Transverse colon (tissue), 4 donors: ENCODE measurements at regions not wholly inside any gene's neighbourhood (a gene's known extent, or its start where the extent isn't known, plus 50 kb on each side); places are given as distances from the start of the nearest gene placed in this dataset.

ENCODE experiments used
- DNase-seq: peaks from one replicate; pipeline ENCODE4 v3.0.0-alpha.2; 2019
- H3K27ac ChIP-seq, 4 donors: fragments of 200-600 bp; sonication (generic); 2 replicates each; pipeline ENCODE4 v1.5.1; 2016 to 2018; ENCODE audit warnings: inconsistent platforms in 4 of 4
- H3K27me3 ChIP-seq: fragments of 200-600 bp; sonication (generic); 2 replicates; pipeline ENCODE4 v1.5.1; 2017; ENCODE audit warnings: inconsistent platforms
- H3K36me3 ChIP-seq, 4 donors: fragments of 200-600 bp; sonication (generic); 2 replicates each; pipeline ENCODE4 v1.5.1; 2017 to 2019; ENCODE audit warnings: inconsistent platforms in 4 of 4
- H3K4me1 ChIP-seq, 4 donors: fragments of 200-600 bp; sonication (generic); 2 replicates each; pipeline ENCODE4 v1.5.1; 2017 to 2020; ENCODE audit warnings: inconsistent platforms in 4 of 4
- H3K4me3 ChIP-seq, 4 donors: fragments of 200-600 bp; sonication (generic); 1 replicate in 1 of 4; 2 replicates in 3 of 4; pipeline versions ENCODE4 v1.5.1 to v1.6.1; 2017 to 2019; ENCODE audit warnings: inconsistent platforms in 4 of 4
- H3K9me3 ChIP-seq, 2 donors: fragments of 200-600 bp; sonication (generic); 2 replicates each; pipeline ENCODE4 v1.5.1; 2017 to 2019; ENCODE audit warnings: inconsistent platforms in 2 of 2
- EP300 ChIP-seq: sonication (generic); formaldehyde crosslinking; IDR thresholded peaks from one replicate; pipeline ENCODE4 v1.6.1; 2017; ENCODE audit warnings: antibody characterized with exemption, low read depth
- POLR2A ChIP-seq: fragments of 450-650 bp; IDR thresholded peaks from one replicate; pipeline ENCODE4 v1.6.1; 2016; ENCODE audit warnings: antibody characterized with exemption, mild to moderate bottlenecking, moderate library complexity
- POLR2AphosphoS5 ChIP-seq, 3 donors: sonication (generic); formaldehyde crosslinking; IDR thresholded peaks; one replicate each; pipeline ENCODE4 v1.6.1; 2016; ENCODE audit warnings: antibody characterized with exemption in 3 of 3
- WGBS, 2 donors: methylation state at CpG; one replicate each; pipeline ENCODE4 v1.1.5; 2018; ENCODE audit warnings: low coverage in 1 of 2; 5-methylcytosine and 5-hydroxymethylcytosine counted together
- in situ Hi-C, 4 donors: fragments of 200-750 bp; cut with MboI; loops; one replicate each; pipeline versions ENCODE4 v1.15.0 to v1.15.1; 2017; ENCODE audit warnings: low sequenced_read_pairs in 3 of 4, low pct_ligation_motif_present in 1 of 4, low pct_unique_long_range_greater_than_20kb in 1 of 4
- intact Hi-C: fragments of 100-400 bp; cut with DNase I; formaldehyde crosslinking; loops from one replicate; pipeline ENCODE4 v1.15.1; 2023; ENCODE audit warnings: low total_unique reads
- TF ChIP-seq, protein P1 (sequence below), 5 experiments: fragments of 200-600 bp in 3 of 5; fragments of 450-650 bp in 2 of 5; sonication (generic) in 3 of 5; IDR thresholded peaks; 1 replicate in 2 of 5; 2 replicates in 3 of 5; pipeline ENCODE4 v1.5.1; 2016 to 2017; ENCODE audit warnings: antibody characterized with exemption in 5 of 5, inconsistent platforms in 3 of 5, mild to moderate bottlenecking in 2 of 5, moderate library complexity in 1 of 5

DNA sequence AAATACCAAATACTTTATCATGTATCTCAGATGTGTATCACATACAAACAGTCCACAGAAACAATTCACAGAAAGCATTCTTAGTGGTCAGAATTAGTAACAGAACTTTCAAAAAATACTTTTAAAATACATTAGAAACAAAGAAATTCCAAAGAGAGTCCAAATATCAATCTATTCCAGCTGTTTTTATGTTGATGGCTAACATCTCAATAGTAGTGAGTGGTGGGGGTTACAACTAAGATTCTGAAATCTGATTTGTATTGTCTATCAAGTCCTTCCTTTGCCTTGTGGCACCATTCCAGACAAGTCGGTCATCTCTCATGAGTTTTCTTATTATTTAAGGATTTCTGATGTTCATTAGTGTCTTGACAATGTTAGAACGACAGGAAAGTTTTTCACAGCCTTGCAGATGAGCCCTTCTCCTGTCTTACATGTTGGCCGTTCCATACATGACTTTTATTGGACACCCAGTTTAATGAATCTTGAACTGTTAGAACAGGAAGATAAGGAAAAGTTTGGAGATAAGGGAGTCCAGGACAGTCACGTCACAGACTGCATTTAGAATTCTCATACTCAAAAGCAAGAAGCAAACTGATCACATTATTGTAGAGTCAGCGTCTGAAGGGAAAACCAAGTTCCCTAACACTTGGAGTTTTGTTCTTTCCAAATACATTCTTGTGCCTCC lies 410.3 kb downstream of the PID1 start:
- WGBS, 2 donors: 62 to 66% methylated on average over 4 to 5 of the region's 5 CpGs
- TF ChIP-seq, protein P1, sequence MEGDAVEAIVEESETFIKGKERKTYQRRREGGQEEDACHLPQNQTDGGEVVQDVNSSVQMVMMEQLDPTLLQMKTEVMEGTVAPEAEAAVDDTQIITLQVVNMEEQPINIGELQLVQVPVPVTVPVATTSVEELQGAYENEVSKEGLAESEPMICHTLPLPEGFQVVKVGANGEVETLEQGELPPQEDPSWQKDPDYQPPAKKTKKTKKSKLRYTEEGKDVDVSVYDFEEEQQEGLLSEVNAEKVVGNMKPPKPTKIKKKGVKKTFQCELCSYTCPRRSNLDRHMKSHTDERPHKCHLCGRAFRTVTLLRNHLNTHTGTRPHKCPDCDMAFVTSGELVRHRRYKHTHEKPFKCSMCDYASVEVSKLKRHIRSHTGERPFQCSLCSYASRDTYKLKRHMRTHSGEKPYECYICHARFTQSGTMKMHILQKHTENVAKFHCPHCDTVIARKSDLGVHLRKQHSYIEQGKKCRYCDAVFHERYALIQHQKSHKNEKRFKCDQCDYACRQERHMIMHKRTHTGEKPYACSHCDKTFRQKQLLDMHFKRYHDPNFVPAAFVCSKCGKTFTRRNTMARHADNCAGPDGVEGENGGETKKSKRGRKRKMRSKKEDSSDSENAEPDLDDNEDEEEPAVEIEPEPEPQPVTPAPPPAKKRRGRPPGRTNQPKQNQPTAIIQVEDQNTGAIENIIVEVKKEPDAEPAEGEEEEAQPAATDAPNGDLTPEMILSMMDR (IDR thresholded peaks at IDR 0.05): no peak
- TF ChIP-seq POLR2AphosphoS5 (IDR thresholded peaks at IDR 0.05): no peak
- no peak for TF ChIP-seq EP300
- TF ChIP-seq POLR2A: no peak
- H3K9me3 ChIP-seq: no peaks in the 10 kb centered on the region
- intact Hi-C loops (no loop called here), in situ Hi-C loops (no loop called here)
- no peaks in the 10 kb centered on the region for H3K36me3 ChIP-seq
- no peaks in the 10 kb centered on the region for H3K4me1 ChIP-seq
- no peak overlapping the region for H3K4me3 ChIP-seq
- H3K27ac ChIP-seq: no peak overlapping the region
- no peak for DNase-seq
- H3K27me3 ChIP-seq: no peaks in the 10 kb centered on the region

DNA sequence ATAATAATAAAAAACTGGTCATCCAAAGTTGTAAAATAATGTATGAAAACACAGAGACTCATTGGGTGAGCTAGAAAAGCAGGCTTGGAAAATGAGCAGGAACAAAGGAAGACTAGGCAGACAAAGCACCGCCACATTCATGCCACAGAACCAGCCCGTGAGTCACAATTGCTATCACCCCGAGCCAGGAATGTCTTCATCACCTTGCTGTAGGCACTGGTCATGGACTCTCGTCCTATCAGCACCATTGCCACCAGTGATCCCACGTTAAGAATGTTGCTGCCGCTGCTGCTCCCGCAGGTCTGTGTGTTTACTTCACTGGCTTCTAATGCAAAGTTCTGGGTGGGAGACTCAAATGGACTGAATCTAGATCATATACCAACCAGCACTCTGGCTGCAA lies 417.9 kb downstream of the PID1 start:
- 81 to 90% methylated on average over 3 to 7 of the region's 7 CpGs for whole genome bisulfite sequencing, 2 donors
- intact Hi-C loops: no loop called here
- H3K27ac ChIP-seq: no peak overlapping the region
- H3K4me1 ChIP-seq: no peaks in the 10 kb centered on the region
- no peak for DNase-seq
- H3K9me3 ChIP-seq: no peaks in the 10 kb centered on the region
- no peak for TF ChIP-seq POLR2A
- TF ChIP-seq EP300: no peak
- TF ChIP-seq POLR2AphosphoS5 (IDR thresholded peaks at IDR 0.05): no peak
- TF ChIP-seq, protein P1 (IDR thresholded peaks at IDR 0.05): no peak
- no peak overlapping the region for H3K4me3 ChIP-seq
- in situ Hi-C loops: no loop called here
- H3K36me3 ChIP-seq: no peaks in the 10 kb centered on the region
- H3K27me3 ChIP-seq: no peaks in the 10 kb centered on the region

DNA sequence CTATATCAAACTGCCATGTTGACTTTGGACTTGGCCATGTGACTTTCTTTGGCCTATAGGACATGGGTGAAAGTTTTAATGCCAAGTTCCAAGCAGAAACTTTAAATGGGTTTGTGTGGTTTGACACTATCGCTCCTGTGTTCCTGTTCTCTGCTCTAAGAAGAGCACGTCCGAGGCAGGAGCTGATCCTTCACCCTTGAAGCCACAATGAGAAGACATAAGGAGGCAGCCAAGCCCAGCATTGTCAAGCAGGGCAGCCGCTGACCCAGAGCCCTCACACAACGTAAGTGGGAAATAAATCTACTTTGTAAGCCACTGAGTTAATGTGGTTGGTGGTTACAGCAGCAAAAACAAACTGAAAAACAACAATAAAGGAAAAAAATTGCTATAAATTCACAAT lies 422.4 kb downstream of the PID1 start:
- no peaks in the 10 kb centered on the region for H3K36me3 ChIP-seq
- H3K4me3 ChIP-seq: no peak overlapping the region
- no peaks in the 10 kb centered on the region for H3K27me3 ChIP-seq
- WGBS, 2 donors: 77 to 90% methylated on average over 2 to 5 of the region's 5 CpGs
- intact Hi-C loops: no loop called here
- TF ChIP-seq, protein P1 (IDR thresholded peaks at IDR 0.05): no peak
- TF ChIP-seq EP300: no peak
- no peak for TF ChIP-seq POLR2AphosphoS5 (IDR thresholded peaks at IDR 0.05)
- no peak for TF ChIP-seq POLR2A
- no peak for DNase-seq
- no peak overlapping the region for H3K27ac ChIP-seq
- no peaks in the 10 kb centered on the region for H3K9me3 ChIP-seq
- H3K4me1 ChIP-seq: no peaks in the 10 kb centered on the region
- in situ Hi-C loops: no loop called here

DNA sequence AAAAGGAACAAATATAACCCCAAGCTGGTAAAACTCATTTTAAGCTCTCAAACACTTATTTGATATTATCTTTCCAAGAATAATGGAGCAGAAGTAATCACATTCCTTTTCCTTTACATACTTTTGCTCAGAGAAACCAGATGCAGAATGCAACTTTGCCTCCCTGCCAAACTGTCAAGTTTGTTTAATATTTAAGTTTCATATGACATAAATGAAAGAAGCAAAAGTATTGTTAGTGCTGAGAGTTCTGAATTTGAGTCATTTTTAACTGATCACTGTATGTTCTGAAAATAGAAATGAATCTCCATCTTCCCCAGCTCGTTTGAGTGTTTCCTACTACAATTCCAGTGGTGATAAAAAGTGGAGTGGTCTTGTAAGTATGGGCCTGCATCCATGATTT lies 423.4 kb downstream of the PID1 start:
- intact Hi-C loops (no loop called here), in situ Hi-C loops (no loop called here)
- Histone ChIP-seq H3K9me3 (no peaks in the 10 kb centered on the region), H3K27me3 (no peaks in the 10 kb centered on the region), H3K4me3 (no peak overlapping the region), H3K36me3 (no peaks in the 10 kb centered on the region), H3K27ac (no peak overlapping the region), H3K4me1 (no peaks in the 10 kb centered on the region)
- no peak for DNase-seq
- TF ChIP-seq EP300 (no peak), POLR2A (no peak)
- TF ChIP-seq, protein P1 (IDR thresholded peaks at IDR 0.05): no peak
- 20 to 36% methylated on average over 1 of the region's 1 CpG for WGBS, 2 donors
